HG03103 (cell line): ENCODE measurements at regions not wholly inside any gene's neighbourhood (a gene's known extent, or its start where the extent isn't known, plus 50 kb on each side); places are given as distances from the start of the nearest gene placed in this dataset.

Experiments used
- ATAC-seq: cut with Tn5 transposase; IDR thresholded peaks from one replicate; pipeline ENCODE4 v1.9.1; 2021; ENCODE audit warnings: low read depth; ENCODE audit not compliant: unreplicated experiment

- ATAC-seq: peak; percentile 72
Observed at GRCh38 chr11:130765951-130766649, 150.2 kb downstream of the SNX19 start.

DNA sequence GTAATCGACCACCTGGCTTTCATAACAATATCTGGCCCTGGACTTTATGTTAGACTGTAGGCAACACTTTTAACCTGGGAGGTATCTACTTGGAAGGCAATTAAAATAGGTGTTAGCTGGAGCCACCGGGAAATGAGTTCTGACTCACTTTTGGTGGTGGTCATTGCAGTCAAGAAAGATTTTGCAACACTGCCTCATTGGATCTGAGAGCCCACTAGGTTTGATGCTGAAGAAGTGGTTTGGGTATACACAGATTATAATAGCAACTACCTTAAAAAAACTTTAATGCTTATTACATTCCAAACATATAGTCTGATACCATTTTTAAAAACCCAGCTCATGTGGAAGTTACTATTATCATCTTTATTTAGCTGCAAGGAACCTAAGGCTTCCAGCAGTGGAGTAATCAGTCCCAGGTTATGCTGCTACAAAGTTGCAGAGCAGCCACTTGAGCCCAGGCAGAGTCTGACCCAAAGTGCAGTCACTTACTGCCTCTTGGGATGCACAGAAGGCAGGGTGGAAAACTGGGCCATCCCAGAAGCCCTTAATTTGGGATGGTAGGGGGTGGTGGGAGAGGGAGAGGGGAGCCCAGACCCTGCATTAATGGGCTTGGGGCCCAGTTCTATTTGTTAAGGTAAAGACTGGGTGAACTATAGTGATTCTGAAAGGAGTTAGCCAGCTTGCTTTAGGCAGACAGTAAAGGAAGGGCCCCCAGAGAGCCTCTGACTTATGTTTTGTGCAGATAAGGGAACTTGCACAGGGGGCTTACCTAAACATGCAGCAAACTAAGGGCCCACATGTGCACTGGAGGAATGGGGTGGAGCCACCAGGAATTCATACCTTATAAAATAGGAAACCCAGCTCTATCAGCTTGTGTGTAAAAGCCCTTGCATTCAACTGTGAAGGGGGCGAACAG, 149.4 kb downstream of the SNX19 start:
- ATAC-seq: peak; percentile 28

- no peak for ATAC-seq
Observed at GRCh38 chr11:130769782-130770535, 146.3 kb downstream of the SNX19 start.

- no peak for ATAC-seq
Observed at GRCh38 chr11:130771708-130772107, 144.6 kb downstream of the SNX19 start.

GRCh38 chr11:130772266-130773227, 143.7 kb downstream of the SNX19 start:
- ATAC-seq: no peak

GRCh38 chr11:130773244-130773820, 142.9 kb downstream of the SNX19 start:
- no peak for ATAC-seq

DNA sequence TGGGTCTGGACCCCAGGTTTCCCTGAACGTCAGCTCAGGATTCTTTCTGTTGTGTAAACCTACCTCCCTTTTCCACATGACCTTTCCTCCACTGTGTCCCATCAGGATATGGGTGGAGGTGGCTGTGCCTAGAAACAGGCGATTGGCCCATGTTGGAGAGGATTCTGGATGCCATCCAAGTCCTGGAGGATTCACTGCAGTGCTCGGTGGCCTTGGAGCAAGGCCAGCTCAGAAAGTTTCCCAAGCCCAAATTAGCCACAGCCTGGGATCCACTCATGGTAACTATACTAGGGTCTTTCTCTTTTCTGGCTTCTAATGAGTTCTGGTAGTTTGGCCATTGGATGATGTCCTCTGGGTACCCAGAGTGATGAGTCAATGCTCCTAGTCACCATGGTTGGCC, 141.6 kb downstream of the SNX19 start:
- ATAC-seq: no peak

DNA sequence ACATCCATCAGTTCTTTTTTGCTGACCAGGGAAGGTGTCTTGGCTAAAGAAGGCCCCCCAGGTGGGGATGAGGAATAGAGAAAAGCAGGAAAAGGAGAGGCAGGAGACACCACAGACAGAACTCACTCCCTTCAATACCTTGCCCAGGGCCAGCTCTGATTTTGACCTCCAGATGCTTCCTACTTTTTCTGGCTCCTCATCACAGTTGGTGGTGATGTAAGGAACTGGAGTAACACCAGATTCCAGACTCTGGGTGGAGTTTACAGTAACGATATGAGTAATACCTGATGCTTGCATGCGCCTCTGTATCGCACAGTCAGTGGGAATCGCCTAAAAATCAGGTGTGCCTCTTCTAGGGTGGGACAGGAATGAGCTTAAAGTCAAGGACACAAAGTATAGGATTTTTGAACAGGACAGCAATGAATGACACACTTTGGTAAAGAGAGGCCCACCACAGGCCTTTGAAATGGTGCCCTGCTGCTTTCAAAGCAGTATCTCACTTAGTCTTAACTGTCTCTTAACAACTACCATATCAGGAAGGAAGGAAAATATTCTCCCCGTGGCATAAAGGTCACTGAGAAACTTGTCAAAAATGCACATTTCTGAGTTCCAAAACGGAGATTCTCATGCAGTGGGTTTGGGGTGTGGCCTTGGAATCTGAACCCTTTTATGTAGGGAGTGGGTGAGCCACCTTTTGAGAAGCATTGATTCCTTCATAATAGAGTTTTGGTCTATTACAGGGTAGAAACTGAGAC, 140.8 kb downstream of the SNX19 start:
- no peak for ATAC-seq

DNA sequence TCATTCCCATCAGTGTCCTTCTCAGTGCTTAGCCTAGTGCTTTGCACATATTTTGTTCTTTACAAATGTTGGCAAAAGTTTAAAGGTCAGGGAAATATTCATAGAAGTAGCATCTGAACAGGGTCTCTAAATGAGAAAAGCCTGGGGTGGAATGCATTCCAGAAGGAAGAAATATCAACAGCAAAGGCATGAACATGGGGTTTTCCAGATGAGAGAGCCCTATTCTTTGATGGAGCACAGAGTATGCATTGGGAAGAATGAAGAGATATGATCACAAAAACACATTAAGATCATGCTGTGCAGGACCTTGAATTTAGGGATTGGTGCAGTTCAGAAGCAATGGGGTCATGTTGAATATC, 140.2 kb downstream of the SNX19 start:
- ATAC-seq: no peak

GRCh38 chr11:130778026-130778425, 138.3 kb downstream of the SNX19 start:
- ATAC-seq: no peak

DNA sequence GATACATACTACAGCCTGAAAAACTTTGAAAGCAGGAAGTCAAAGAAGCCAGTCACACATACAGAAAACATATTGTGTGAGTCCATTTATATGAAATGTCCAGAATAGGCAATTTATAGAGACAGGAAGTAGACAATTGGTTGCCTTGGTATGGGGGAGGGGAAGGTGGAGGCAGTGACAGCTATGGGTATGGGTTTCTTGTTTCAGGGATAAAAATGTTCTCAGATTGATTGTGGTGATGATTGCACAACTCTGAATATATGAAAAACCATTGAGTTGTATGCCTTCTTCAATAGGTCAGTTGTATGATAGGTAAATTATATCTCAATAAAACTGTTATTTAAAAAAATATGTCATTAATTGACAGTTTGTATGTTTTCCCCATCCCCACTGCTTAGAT, 137.6 kb downstream of the SNX19 start:
- no peak for ATAC-seq

- no peak for ATAC-seq
Observed at GRCh38 chr11:130779267-130779666, 137.0 kb downstream of the SNX19 start.

- no peak for ATAC-seq
Observed at GRCh38 chr11:130779943-130780342, 136.3 kb downstream of the SNX19 start.

- ATAC-seq: no peak
Observed at GRCh38 chr11:130780437-130780836, 135.8 kb downstream of the SNX19 start.

DNA sequence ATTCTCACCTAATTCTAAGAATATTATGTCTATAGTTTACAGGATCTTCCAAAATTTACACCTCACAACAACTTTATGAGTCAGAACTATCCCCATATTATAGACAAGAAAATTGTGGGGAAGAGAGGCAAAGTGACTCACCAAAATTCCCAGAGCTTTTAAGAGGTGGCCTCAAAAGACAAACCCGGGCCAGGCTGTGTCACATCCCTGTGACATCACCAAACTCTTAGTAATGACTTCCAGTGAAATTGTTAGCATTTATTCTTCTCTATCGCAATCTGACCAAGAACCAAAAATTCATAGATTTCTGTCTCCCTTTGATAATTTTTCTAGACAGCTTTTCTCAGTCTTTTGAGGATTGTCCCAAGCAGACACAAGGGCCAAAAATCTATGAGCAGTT, 134.3 kb downstream of the SNX19 start:
- no peak for ATAC-seq

GRCh38 chr11:130782361-130783222, 133.7 kb downstream of the SNX19 start:
- ATAC-seq: no peak

DNA sequence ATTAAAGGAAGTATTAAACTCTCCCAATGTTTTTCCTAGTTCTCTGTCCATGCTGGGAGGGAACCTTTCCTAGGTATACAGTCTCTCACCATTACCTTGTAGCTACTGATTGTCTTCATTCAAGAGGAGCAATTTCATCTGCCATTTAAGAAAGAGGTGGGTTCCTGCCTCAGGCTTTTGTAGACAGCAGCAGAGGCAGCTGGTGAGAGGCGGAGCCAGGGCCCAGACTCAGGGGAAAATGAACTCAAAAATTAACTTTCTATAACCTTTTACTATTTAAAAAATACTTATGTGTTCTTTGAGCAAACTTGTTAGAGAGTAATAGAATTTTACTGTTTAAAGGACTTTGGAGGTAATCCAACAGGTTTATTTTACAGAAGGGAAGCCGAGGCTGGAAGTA, 133.0 kb downstream of the SNX19 start:
- no peak for ATAC-seq
